Esophagus mucosa (tissue), 1 donor: ENCODE measurements at regions not wholly inside any gene's neighbourhood (a gene's known extent, or its start where the extent isn't known, plus 50 kb on each side); places are given as distances from the start of the nearest gene placed in this dataset.
A peak's percentile ranks its signal among the peaks of the same experiment; 100 is the strongest.

Experiments used
- ATAC-seq: fragments of 200-7000 bp; cut with Tn5 transposase; one replicate; pipeline ENCODE4 v1.9.1; 2020
- donor health status: DM: yes; HTN: yes; CAD: no.

DNA sequence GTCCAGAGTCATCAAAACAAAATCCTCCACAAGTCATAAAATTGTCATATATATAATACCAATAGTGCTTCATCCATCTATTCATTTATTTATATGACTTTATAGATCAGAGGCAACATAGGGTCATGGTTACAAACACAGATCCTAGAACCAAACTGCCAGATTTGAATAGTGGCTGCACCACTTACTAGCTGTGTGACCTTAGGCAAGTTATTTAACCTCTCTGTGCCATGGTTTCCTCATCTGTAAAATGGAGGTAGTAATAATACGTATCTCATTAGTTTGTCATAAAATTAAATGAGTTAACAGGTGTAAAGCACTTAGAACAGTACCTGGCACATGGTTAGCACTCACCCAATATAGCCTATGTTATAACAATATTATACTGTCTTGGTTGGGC, 58.9 kb upstream of the BZW1 start:
- ATAC-seq = no peak

DNA sequence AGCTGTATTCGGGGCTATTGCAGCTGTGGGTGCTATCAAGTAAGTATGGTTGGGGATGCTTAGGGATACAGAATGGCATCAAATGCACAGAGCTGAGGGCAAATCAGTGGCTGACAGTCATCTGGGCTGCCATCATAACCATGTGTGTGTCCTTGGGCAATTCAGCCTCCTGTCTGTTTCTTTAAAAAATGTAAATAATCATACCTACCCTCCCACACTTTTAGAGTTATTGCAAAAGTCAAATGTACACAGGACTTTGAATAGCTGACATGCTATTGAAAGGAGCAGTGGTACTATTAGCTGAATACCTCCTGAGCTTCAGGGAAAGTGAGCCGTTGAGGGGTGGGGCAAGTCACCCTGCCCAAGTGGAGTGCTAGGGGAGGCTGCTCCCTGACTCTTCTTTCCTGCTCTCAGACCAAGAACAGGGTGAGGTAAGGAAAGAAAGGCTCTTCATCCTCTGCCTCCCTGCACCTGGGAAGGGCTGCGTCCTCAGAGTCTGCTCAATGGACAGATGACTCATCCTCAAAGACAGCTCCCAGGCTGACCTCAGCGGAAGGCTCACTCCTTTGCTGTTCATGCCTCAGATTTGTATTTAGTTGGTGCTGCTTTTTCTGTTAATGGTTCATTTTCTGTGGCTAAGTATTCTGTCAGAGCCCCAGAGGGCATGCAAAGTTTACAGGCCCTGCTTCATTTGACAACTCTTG, 54.9 kb upstream of the BZW1 start:
- peak; percentile 97 for ATAC-seq

DNA sequence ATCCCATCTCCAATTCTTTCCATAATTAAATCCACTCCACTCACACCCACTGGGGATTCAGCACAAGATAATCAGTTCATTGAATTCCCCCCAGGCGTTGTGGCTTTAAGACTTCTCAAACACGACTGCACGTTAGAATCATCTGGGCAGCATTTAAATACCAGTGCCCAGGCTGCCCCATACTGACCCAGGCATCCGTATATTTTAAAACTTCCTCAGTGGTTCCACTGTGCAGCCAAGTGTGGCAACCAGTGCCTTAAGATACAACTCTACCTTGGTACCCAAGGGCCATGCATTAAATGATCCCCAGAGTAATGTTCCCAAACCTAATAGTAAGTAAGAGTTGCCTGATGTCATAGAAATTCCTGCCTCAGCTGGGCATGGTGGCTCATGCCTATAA, 54.3 kb upstream of the BZW1 start:
- ATAC-seq = no peak

DNA sequence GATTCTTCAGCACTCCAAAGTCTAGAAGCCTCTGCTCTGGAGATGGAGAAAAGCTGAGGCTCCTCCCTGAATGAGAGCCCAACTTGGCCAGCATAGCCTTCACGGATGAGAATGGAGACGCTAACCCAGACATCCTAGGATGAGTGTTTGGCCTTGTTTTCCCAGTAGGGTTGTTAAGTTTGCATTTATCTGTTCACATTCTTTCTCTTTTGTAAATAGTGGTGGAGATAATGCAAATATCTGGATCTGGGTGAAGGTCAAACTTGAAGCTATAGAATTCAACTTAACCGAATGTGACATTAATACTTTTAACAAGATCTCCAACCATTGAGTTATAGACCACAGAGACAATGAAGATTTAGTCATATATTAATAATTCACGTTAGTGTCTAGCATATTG, 53.4 kb upstream of the BZW1 start:
- no peak for ATAC-seq

DNA sequence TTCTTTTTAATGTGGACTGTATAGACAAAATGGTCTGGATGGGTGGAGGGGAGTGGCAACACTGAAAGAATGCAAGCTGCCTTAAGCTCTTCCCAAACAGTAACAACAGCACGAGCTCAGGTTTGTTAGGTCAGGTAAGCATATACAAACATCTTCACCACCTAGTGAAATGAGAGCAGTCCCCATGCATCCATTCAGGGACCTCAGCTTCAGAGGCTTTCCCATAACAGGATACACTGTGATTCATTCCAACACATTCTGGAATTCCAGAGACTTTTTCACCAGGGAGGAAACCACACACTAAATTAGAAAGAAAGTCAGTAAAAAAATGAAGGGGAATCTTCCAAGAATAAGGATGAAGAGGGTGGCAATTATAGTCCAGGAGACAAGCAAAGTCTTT, 50.4 kb upstream of the BZW1 start:
- no peak for ATAC-seq
